Smooth muscle cell (in vitro differentiated cells): ENCODE measurements at regions not wholly inside any gene's neighbourhood (a gene's known extent, or its start where the extent isn't known, plus 50 kb on each side); places are given as distances from the start of the nearest gene placed in this dataset.

ENCODE experiments used
- DNase-seq: peaks from one replicate; lab custom pipeline; 2025; ENCODE audit not compliant: unreplicated experiment; lab: John Stamatoyannopoulos, UW
- H2AFZ ChIP-seq: fragments of 200-600 bp; sonication (generic); 2 replicates; pipeline ENCODE4 v1.6.0; 2016; ENCODE audit warnings: antibody characterized with exemption, low read depth, mild to moderate bottlenecking
- H3F3A ChIP-seq: fragments of 200-600 bp; sonication (generic); 2 replicates; pipeline ENCODE4 v1.6.0; 2017; ENCODE audit warnings: antibody characterized with exemption, low read depth
- H3K27ac ChIP-seq: fragments of 200-600 bp; sonication (generic); 2 replicates; pipeline ENCODE4 v1.5.1; 2016; ENCODE audit warnings: low read depth, mild to moderate bottlenecking
- H3K27me3 ChIP-seq: fragments of 200-600 bp; sonication (generic); 2 replicates; pipeline ENCODE4 v1.6.1; 2016; ENCODE audit warnings: low read depth, mild to moderate bottlenecking
- H3K36me3 ChIP-seq: fragments of 200-600 bp; sonication (generic); 2 replicates; pipeline ENCODE4 v1.5.1; 2016; ENCODE audit warnings: low read depth
- H3K4me1 ChIP-seq: fragments of 200-600 bp; sonication (generic); 2 replicates; pipeline ENCODE4 v1.5.1; 2016; ENCODE audit warnings: low read depth
- H3K4me2 ChIP-seq: fragments of 200-600 bp; sonication (generic); 2 replicates; pipeline ENCODE4 v1.6.0; 2016; ENCODE audit warnings: mild to moderate bottlenecking
- H3K4me3 ChIP-seq: fragments of 200-600 bp; sonication (generic); 2 replicates; pipeline ENCODE4 v1.5.1; 2016; ENCODE audit warnings: mild to moderate bottlenecking
- H3K79me2 ChIP-seq: fragments of 200-600 bp; sonication (generic); 2 replicates; pipeline ENCODE4 v1.6.0; 2016; ENCODE audit warnings: low read depth, mild to moderate bottlenecking
- H3K9ac ChIP-seq: fragments of 200-600 bp; sonication (generic); 2 replicates; pipeline ENCODE4 v1.6.0; 2016; ENCODE audit warnings: low read depth
- H3K9me3 ChIP-seq: fragments of 200-600 bp; sonication (generic); replicated peaks from 2 replicates; pipeline ENCODE4 v1.5.1; 2016; ENCODE audit warnings: low read depth
- H4K20me1 ChIP-seq: fragments of 200-600 bp; sonication (generic); 2 replicates; pipeline ENCODE4 v1.6.0; 2016; ENCODE audit warnings: low read depth
- CTCF ChIP-seq: fragments of 200-600 bp; sonication (generic); IDR thresholded peaks from 2 replicates; pipeline ENCODE4 v1.5.1; 2017; ENCODE audit warnings: borderline replicate concordance, mild to moderate bottlenecking, antibody characterized with exemption; ENCODE audit not compliant: insufficient read depth, poor library complexity, severe bottlenecking
- WGBS: methylation state at CpG from one replicate; pipeline ENCODE4 v1.1.7; 2016; ENCODE audit warnings: low lambda C conversion rate; 5-methylcytosine and 5-hydroxymethylcytosine counted together

GRCh38 chr6:90660931-90661330 lies 74.1 kb upstream of the MAP3K7 start:
- Histone ChIP-seq H3K79me2 (no peaks in the 10 kb centered on the region), H3K4me2 (no peak overlapping the region), H3K4me1 (no peaks in the 10 kb centered on the region), H4K20me1 (no peaks in the 10 kb centered on the region), H3K27ac (no peak overlapping the region), H3K4me3 (no peak overlapping the region), H3K9ac (no peak overlapping the region), H3K9me3 (no peaks in the 10 kb centered on the region), H3K36me3 (no peaks in the 10 kb centered on the region), H3K27me3 (no peaks in the 10 kb centered on the region), H2AFZ (no peak overlapping the region), H3F3A (no peaks in the 10 kb centered on the region)
- no peak for TF ChIP-seq CTCF
- no peak for DNase-seq

GRCh38 chr6:90658497-90658896 lies 71.6 kb upstream of the MAP3K7 start:
- no peaks in the 10 kb centered on the region for H3F3A ChIP-seq
- H3K79me2 ChIP-seq, result no peaks in the 10 kb centered on the region
- 80% methylated on average over 5 of the region's 5 CpGs for WGBS
- H3K27ac ChIP-seq, result no peak overlapping the region
- no peak overlapping the region for H3K9ac ChIP-seq
- H2AFZ ChIP-seq, result no peak overlapping the region
- no peak overlapping the region for H3K4me3 ChIP-seq
- H3K27me3 ChIP-seq, result no peaks in the 10 kb centered on the region
- no peaks in the 10 kb centered on the region for H3K4me1 ChIP-seq
- no peak for DNase-seq
- no peaks in the 10 kb centered on the region for H4K20me1 ChIP-seq
- TF ChIP-seq CTCF, result no peak
- no peaks in the 10 kb centered on the region for H3K36me3 ChIP-seq
- no peak overlapping the region for H3K4me2 ChIP-seq
- H3K9me3 ChIP-seq, result no peaks in the 10 kb centered on the region

- Histone ChIP-seq H3F3A (no peaks in the 10 kb centered on the region), H2AFZ (no peak overlapping the region), H3K4me2 (no peak overlapping the region), H3K27me3 (no peaks in the 10 kb centered on the region), H3K4me3 (no peak overlapping the region), H3K79me2 (no peaks in the 10 kb centered on the region), H3K36me3 (no peaks in the 10 kb centered on the region), H3K9ac (no peak overlapping the region), H3K9me3 (no peaks in the 10 kb centered on the region), H4K20me1 (no peaks in the 10 kb centered on the region), H3K27ac (no peak overlapping the region), H3K4me1 (peaks cover 6% of the 10 kb centered on the region)
- no peak for TF ChIP-seq CTCF
- DNase-seq, result no peak
- 58% methylated on average over 1 of the region's 1 CpG for WGBS
Measured at GRCh38 chr6:90656325-90656724, 69.5 kb upstream of the MAP3K7 start.

- 91% methylated on average over 5 of the region's 5 CpGs for WGBS
- Histone ChIP-seq H3K4me3 (no peak overlapping the region), H3F3A (no peaks in the 10 kb centered on the region), H3K4me2 (no peak overlapping the region), H3K27me3 (no peaks in the 10 kb centered on the region), H4K20me1 (no peaks in the 10 kb centered on the region), H3K9me3 (no peaks in the 10 kb centered on the region), H3K27ac (no peak overlapping the region), H3K79me2 (no peaks in the 10 kb centered on the region), H3K9ac (no peak overlapping the region), H3K4me1 (peaks cover 6% of the 10 kb centered on the region), H3K36me3 (no peaks in the 10 kb centered on the region), H2AFZ (no peak overlapping the region)
- no peak for DNase-seq
- no peak for TF ChIP-seq CTCF
Measured at GRCh38 chr6:90654806-90655205, 67.9 kb upstream of the MAP3K7 start.
